SK-N-SH treated with all-trans-retinoic acid at 6 μM for 48 hours (cell line): ENCODE measurements at regions not wholly inside any gene's neighbourhood (a gene's known extent, or its start where the extent isn't known, plus 50 kb on each side); places are given as distances from the start of the nearest gene placed in this dataset.

Experiments used
- BACH2 ChIP-seq: fragments of 250-450 bp; sonication (Bioruptor Pico); IDR thresholded peaks from 2 replicates; pipeline ENCODE4 v1.9.0; 2021; ENCODE audit warnings: mild to moderate bottlenecking, borderline replicate concordance
- CREB5 ChIP-seq: fragments of 250-450 bp; sonication (Bioruptor Pico); IDR thresholded peaks from 2 replicates; pipeline ENCODE4 v1.5.1; 2020; ENCODE audit warnings: low read depth, mild to moderate bottlenecking, moderate library complexity
- GLIS3 ChIP-seq: fragments of 250-450 bp; sonication (Bioruptor Pico); IDR thresholded peaks from 2 replicates; pipeline ENCODE4 v1.5.0; 2020; ENCODE audit warnings: mild to moderate bottlenecking, moderate library complexity
- OSR1 ChIP-seq: fragments of 250-450 bp; sonication (Bioruptor Pico); IDR thresholded peaks from 2 replicates; pipeline ENCODE4 v1.8.0; 2022; ENCODE audit warnings: moderate library complexity, mild to moderate bottlenecking, inconsistent platforms
- PATZ1 ChIP-seq: fragments of 250-450 bp; sonication (Bioruptor Pico); IDR thresholded peaks from 2 replicates; pipeline ENCODE4 v1.8.0; 2020; ENCODE audit warnings: mild to moderate bottlenecking, moderate library complexity, borderline replicate concordance
- PPARA ChIP-seq: fragments of 250-450 bp; sonication (Bioruptor Pico); IDR thresholded peaks from 2 replicates; pipeline ENCODE4 v1.5.0; 2020; ENCODE audit warnings: mild to moderate bottlenecking, borderline replicate concordance
- TCF4 ChIP-seq: fragments of 250-450 bp; sonication (Bioruptor Pico); IDR thresholded peaks from 2 replicates; pipeline ENCODE4 v1.8.0; 2021; ENCODE audit warnings: mild to moderate bottlenecking, moderate library complexity, borderline replicate concordance
- TOX ChIP-seq: fragments of 250-450 bp; sonication (Bioruptor Pico); IDR thresholded peaks from 2 replicates; pipeline ENCODE4 v1.8.0; 2021; ENCODE audit warnings: mild to moderate bottlenecking, moderate library complexity, borderline replicate concordance
- ZFP3 ChIP-seq: fragments of 250-450 bp; sonication (Bioruptor Pico); IDR thresholded peaks from 2 replicates; pipeline ENCODE4 v1.5.0; 2020; ENCODE audit warnings: mild to moderate bottlenecking, moderate library complexity
- ZFP30 ChIP-seq: fragments of 450-650 bp; formaldehyde crosslinking; IDR thresholded peaks from 2 replicates; pipeline ENCODE4 v1.5.0; 2022; ENCODE audit warnings: mild to moderate bottlenecking, moderate library complexity
- ZNF8 ChIP-seq: fragments of 450-650 bp; formaldehyde crosslinking; IDR thresholded peaks from 2 replicates; pipeline ENCODE4 v1.5.0; 2020; ENCODE audit warnings: mild to moderate bottlenecking, moderate library complexity

GRCh38 chr15:62573876-62574275 is 408.8 kb upstream of the C2CD4B start:
- TF ChIP-seq PATZ1 (CRISPR knock-in tag) (no peak), ZNF8 (CRISPR knock-in tag) (no peak), GLIS3 (no peak), BACH2 (CRISPR knock-in tag) (no peak), CREB5 (CRISPR knock-in tag) (no peak), OSR1 (CRISPR knock-in tag) (no peak), ZFP3 (CRISPR knock-in tag) (no peak), ZFP30 (CRISPR knock-in tag) (no peak), TCF4 (no peak), PPARA (CRISPR knock-in tag) (no peak), TOX (no peak)
